Ishikawa (cell line): ENCODE measurements at regions not wholly inside any gene's neighbourhood (a gene's known extent, or its start where the extent isn't known, plus 50 kb on each side); places are given as distances from the start of the nearest gene placed in this dataset.

ENCODE experiments used
- CEBPB ChIP-seq: IDR thresholded peaks from 2 replicates; pipeline ENCODE4 v1.6.1; 2012
- CREB1 ChIP-seq: IDR thresholded peaks from 2 replicates; pipeline ENCODE4 v1.6.1; 2012; ENCODE audit warnings: low read depth
- EP300 ChIP-seq: IDR thresholded peaks from 2 replicates; pipeline ENCODE4 v1.6.1; 2012; ENCODE audit warnings: borderline replicate concordance
- TAF1 ChIP-seq: IDR thresholded peaks from 2 replicates; pipeline ENCODE4 v1.6.1; 2012; ENCODE audit warnings: low read depth, mild to moderate bottlenecking
- YY1 ChIP-seq: IDR thresholded peaks from 2 replicates; pipeline ENCODE4 v1.6.1; 2012; ENCODE audit warnings: low read depth
- ZBTB7A ChIP-seq: IDR thresholded peaks from 2 replicates; pipeline ENCODE4 v1.6.1; 2012; ENCODE audit warnings: low read depth
- TF ChIP-seq, protein P1 (sequence below): IDR thresholded peaks from 2 replicates; pipeline ENCODE4 v1.6.1; 2012

DNA sequence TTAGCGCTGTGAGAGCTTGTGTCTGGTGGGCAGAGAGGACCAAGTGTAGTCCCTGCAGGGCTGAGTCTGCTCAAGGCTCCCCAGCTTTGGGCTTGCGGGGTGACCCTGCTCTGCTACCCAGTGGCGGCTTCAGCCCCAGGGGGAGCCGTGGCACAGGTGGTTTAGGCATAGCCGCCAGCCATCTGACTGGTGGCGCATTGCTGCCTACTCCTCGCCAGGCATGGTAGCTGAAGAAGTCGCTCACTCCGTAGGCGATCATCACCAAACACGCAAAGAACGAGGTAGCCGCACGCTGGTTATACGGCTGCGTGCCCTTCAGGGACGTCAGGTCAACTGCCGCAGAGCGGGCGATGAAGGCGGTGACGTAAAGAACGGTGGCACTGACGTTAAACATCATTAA is 180.7 kb upstream of the DIPK2B start:
- TF ChIP-seq YY1 (no peak), EP300 (no peak), CEBPB (no peak), ZBTB7A (no peak), CREB1 (no peak), TAF1 (no peak)
- TF ChIP-seq, protein P1, sequence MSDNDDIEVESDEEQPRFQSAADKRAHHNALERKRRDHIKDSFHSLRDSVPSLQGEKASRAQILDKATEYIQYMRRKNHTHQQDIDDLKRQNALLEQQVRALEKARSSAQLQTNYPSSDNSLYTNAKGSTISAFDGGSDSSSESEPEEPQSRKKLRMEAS: no peak
